IPS DF 4.7 (cell line): ENCODE measurements at regions not wholly inside any gene's neighbourhood (a gene's known extent, or its start where the extent isn't known, plus 50 kb on each side); places are given as distances from the start of the nearest gene placed in this dataset.

Experiments used
- DNase-seq: peaks from one replicate; pipeline ENCODE4 v3.0.0-alpha.2; 2013; ENCODE audit warnings: low spot score; ENCODE audit errors: extremely low read depth

DNA sequence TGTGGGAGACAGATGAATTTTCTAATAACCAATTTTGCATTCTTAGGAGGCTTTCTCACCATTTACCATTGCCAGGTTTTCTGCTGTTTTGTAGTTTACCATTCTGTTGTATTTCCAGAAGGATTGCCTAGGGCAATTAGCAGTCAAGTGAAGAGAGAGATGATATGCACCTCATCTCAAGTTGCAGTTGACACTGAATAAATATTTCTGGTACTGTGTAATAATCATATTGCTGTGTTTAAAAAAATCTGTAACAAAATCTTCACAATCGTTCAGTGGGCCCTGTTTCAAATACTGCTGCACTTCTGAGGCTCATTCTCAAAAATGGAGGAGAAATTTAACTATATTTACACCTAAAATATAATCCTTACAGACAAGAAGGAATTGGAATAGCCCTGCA, 706.1 kb upstream of the PTPRD start:
- DNase-seq = no peak

DNA sequence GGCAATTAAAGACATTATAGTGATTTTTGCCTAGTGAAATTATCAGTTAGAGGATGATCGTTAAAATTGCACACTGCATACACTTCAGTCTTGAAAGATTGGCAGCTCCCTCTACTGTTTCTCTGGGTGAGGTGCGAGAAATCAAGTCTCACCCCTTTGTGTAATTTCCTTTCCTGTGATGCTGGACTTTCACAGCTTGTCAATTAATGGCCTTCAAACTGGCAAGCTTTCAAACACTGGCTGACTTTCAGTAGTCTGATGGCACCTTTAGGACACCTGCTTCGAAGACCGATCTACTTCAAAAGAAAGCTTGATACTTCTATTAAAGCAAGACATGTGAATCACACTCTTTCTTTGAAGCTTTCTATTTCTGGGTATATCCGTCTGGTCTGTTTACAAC, 706.7 kb upstream of the PTPRD start:
- DNase-seq = peak; percentile 3

DNA sequence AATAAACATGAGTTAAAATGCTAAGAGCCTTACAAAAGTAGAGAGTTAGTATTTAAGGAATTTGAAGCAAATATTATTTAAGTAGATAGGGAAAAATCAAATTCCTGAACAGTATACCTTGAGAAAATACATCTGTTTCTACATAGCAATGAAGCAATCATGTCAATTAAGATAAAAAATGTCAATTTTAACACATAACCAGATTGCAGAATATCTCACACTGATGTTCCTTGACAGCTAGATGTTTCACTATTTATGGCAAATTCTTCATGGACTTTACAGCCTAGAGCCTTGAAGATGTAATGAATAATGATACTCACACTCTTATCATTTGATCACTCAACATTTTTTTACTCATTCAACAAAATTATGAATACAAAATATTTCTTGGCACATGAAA, 708.2 kb upstream of the PTPRD start:
- no peak for DNase-seq

DNA sequence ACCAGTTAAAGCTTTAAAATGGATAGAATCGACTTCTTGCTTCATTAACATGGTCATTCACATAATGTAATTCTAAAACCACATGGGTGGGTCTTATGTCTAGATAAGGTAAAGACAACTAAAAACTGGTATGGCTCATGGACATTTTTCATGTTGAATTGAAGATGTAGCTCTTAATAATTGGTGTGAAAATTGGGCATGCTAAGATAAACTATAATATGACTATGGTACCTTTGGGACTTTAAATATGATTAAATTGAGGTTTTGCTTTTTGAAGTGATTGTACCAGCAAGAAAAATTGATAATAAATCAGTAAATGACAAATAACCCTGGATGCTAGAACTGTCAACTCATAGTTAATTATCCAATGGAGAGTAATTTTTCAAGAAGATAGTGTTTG, 710.7 kb upstream of the PTPRD start:
- no peak for DNase-seq

DNA sequence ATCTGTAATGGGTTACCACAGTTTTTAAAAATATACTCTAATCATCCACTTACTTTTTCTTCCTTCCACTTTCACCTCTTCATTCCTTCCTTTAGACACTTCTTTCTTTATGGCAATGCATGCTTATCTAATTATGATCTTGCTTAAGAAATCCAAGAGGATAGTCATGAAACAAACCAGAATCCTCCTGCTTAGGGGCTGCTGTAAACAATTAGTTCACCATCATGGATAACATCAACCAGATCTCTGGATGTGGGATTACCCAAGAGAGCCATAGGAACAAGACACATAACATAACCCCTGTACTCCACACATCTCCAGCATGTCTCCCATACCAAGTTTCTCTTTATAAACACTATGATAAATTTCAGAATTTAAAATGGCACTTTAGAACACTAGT, 713.4 kb upstream of the PTPRD start:
- no peak for DNase-seq

DNA sequence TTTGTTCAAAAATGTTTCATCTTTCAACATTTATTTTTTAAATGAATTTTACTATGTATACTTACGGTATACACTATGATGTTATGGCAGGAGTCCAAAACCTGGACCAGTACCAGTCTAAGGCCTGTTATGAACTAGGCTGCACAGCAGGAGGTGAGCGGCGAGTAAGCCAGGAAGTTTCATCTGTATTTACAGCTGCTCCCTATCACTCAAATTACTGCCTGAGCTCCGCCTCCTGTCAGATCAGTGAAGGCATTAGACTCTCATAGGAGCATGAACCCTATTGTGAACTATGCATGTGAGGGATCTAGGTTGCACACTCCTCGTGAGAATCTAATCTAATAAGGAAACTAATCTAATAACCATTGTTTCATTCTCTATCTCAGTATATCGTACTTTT, 715.5 kb upstream of the PTPRD start:
- DNase-seq = no peak

DNA sequence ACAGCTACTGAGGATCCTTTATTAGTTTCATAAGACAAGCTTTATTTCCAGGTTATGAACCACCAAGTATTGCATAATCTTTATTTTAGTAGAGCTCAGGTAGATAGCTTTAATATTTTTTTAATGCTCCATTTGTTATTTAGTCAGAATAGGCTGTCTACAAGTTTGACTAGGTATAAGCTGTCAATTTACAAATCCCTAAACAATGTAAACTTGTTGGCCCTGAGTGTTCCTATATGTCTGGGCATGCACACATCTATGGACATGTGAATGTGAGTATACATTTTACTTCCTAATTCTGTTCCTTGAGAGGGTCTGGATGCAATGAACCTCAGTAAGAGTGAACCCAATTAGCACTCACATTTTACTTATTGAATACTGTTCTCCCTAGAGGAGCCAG, 722.2 kb upstream of the PTPRD start:
- no peak for DNase-seq

DNA sequence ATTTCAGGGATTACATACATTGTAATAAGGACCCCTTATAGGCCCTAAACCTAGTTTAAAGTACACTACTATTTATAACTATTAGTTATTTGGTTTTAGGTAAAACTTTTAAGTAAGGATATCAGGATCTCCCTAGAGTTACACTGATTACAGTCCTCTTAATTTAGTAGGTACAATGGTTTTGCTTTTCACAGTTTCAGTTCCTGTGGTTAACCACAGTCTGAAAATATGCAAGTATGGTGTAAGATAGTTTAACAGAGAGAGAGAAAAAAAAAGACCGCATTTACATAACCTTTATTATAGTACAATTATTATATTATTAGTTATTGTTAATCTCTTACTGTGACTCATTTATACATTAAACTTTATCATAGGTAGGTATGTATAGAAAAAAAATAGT, 725.3 kb upstream of the PTPRD start:
- DNase-seq = no peak

DNA sequence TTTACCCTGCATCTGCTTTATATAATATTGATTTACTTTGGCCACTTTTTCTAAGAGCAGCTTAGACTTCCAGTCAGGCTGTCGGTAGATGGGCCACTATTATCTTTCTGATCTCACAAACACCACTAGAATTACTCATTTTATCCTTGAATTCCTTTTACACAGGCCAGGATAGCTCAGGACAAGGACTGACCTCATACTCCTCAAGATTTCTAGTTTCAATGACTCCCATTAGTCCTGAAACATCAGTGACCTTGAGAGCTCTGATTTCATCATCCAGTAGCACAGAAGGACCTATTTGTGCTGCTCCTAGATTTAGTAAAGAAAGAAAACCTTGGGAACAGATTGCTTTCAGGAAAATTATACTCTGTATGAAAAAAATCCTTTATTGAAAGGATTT, 727.9 kb upstream of the PTPRD start:
- no peak for DNase-seq

DNA sequence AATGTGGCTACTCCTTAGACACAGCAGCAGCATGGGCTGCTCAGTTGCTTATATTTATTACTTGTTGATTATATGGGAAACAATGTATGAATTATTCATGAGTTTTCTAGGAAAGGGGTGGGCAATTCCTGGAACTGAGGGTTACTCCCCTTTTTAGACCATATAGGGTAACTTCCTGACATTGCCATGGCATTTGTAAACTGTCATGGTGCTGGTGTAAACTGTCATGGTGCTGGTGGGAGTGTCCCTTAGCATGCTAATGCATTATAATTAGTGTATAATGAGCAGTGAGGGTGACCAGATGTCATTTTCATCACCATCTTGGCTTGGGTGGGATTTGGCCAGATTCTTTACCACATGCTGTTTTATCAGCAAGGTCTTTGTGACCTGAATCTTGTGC, 734.6 kb upstream of the PTPRD start:
- DNase-seq = no peak

DNA sequence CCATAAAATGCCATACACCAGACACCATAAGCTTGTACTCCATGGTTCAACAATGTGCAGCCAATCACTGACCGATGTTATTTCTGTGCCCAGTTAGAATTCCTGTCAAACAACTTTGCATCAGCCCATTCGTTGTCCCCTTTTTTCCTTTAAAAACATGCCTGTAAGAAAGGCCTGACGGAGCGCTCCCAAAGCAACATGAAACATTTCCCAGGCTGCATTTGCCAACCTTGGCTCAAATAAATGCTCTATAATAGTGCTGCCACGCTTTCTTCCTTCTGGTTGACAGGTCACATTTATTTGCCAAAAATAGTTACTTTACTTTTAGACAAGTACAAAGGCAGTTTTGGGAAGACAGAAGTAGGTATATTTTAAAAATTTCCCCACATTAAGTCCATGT, 735.6 kb upstream of the PTPRD start:
- DNase-seq = no peak

DNA sequence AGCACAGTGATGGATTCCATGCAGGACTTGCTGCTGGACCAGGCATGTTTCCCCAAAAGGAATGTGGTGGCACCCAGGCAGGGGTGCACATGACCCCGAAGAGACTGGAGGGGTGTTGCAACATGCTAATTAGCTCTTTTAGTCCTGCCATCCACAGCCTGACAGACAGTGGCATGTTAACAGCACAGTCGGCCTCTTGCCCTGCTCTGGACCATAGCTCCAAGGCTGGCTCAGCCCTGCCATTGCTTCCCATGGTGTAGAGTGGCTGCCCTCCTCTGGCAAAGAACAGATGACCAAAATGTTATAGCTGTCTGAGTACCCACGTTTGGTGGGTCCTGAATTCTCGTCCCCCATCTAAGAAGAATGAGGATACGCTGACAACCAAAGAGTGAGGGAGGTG, 736.4 kb upstream of the PTPRD start:
- no peak for DNase-seq

DNA sequence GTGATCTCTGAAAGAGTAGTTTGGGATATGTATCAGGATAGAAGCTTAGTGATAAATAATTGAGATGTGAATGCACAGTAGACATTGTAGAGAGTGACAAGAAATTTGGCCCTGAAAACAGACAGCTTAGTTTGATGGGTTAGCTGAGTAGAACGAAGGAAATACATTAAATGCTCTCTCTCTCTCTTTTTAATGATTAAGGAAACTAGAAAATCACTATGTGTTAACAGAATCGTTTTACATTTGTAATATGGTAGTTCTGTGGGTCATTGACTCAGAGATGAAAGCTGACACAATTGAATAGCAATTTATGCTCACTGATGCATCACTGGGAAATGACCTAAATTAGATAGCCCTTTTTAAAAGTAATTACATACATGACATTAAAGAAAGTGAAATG, 739.8 kb upstream of the PTPRD start:
- DNase-seq = no peak

DNA sequence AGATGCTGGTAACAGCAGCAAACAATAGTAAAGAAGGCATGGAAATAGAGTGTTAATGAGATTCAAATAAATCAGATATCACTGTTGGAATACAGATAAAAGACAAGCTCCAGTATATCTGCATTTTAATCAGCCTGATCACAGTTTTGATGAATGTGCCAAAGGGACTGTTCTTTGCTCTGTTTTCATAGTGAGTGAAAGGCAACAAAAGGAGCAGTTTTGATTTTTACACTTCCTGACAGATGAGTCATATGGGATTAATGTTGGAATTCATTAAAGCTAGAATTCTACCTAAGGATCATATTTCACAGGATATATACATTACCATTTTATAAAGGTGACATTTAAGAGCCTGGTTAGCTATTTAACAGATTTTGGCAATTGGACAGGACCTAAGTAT, 743.3 kb upstream of the PTPRD start:
- no peak for DNase-seq

DNA sequence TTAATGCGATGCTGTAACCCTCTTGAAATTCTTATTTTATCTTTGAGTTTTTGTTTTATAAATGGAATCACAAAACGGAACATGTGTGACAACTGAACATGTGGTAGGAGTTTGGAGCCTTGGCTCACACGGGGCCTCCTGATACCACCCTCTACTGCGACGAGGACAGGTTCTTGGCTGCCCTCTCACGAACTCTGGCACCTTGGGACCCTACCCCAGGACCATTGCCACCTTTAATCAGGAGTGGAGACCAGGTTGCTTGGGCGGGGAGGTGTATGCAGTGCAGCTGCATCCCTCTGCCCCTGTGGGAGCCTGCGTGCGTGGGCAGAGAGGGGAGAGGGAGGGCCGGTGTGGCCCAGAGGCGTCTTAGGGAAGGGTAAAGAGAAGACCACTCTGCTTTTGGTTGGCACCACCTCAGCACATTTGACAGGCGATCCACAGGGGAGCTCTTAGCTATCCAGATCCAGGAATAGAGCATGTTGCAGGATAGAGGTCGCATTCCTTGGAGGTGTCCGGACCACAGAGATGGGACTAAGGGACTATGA, 753.9 kb upstream of the PTPRD start:
- no peak for DNase-seq

DNA sequence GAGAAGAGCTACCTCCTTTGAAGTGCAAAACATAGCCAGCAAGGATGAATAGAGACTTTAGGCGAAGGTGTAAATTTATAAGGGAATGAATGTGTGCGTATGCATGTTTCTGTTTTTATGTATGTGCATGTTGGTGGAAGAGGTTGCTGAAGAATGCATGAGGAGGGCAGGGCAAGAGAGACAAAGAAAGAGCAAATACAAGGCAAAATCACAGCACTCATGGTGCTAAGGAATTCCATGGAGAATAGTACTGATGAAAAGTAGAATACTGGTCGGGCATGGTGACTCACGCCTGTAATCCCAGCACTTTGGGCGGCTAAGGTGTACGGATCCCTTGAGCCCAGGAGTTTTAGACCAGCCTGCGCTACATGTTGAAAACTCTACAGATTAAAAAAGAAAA, 762.1 kb upstream of the PTPRD start:
- peak; percentile 2 for DNase-seq

DNA sequence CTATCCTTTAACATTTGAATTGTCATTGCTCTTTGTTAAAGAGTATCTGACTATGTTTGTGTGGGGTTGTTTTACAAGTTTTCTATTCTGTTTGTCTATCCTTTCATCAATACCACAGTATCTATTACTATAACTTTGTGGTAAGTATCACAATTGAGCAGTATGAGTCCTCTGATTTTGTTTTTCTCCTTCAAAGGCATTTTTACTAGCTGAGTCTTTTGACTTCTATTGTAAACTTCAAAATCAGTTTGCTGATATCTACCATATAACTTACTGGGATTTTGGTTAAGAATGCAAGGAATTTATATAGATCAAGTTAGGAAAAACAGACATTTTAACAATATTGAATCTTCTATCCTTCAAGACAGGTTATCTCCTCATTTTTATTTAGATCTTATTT, 789.8 kb upstream of the PTPRD start:
- no peak for DNase-seq

DNA sequence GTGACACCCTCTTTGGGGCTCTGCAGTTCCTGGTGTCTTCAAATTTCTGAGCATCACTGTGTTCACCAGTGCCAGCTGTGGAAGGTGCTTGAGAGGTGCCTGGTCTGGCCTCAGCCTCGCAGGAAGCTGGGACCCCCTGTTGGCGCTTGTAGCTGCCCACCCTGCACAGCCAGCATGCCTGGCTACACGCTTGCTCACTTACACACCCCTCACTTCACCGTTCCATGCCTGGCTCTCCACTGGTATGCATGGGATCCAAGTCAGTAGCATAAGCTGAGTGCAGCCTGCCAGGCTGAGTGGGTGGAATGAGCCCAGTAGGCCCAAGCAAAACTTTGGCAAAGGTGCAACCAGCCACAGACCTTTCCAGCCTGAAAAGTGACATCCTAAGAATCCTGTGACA, 801.4 kb upstream of the PTPRD start:
- no peak for DNase-seq

DNA sequence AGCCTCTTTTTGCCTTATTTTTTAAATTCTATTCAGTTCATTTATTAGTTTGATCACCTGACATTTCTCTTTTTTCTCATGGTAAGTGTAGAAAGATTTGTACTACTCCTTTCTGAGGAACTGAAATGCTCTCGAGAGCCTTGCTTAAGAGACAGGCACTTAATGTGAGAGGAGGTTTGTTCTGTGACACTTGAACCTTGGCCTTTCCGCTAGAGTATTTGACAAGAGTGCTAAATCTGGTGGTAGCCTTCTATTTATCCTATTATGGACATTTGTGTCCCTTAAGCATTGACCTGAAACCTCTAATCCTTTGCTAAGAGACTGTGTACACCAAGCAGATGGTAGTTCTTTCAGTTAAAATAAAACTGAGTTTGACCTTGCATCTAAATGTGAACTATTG, 805.0 kb upstream of the PTPRD start:
- no peak for DNase-seq

DNA sequence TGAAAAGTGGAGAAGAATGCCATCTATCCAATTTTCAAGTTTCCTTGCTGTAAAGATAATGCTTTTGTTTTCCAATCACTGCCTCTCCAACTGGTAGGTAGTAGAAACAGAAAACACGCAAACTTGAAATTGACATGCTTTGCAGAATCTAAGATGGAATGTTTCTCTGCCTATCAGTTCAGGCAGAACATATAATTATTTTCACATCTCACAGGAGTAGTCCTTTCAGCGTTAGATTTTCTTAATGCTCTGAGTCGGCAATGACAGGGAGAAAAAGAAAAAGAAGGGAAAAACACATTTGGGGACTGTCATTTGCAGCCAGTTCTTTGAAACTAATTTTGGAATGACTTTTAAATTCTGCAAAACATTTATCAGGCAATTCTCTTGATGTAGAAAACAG, 818.7 kb upstream of the PTPRD start:
- no peak for DNase-seq

DNA sequence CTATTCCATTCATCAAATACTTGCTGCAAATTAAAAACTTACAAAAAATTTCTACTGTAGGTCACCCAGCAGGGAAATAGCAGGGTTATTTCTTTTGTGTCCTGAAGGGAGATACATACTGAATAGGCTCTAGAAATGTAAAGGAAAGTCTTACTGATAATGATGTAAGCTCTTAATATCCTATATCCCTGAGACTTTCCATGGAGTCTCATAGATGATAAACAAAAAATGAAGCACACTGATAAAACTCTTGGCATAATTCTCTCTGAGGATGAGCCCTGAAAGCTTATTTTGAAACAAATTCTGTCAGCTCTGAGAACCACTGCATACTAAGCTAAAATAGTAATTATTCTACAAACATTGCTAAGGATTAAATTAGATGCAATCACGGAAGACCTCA, 819.6 kb upstream of the PTPRD start:
- DNase-seq = no peak

DNA sequence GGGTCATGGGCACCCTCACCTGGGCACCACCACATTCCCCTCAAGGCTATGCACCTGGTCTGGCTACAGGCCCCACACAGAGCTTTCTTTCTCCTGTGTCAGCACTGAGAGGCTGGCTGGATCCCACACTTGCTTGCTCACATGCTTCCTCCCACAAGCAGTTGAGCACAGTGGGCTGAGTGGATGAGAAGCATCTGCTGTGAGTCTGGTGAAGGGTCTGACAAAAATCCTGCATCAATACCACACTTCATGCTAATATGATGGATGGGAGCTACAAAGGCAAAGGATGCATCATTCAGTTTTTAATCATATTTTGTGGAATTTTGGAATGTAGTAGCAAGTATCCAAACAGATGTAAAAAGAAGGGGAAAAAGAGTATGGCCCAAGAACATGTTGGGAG, 830.8 kb upstream of the PTPRD start:
- no peak for DNase-seq

DNA sequence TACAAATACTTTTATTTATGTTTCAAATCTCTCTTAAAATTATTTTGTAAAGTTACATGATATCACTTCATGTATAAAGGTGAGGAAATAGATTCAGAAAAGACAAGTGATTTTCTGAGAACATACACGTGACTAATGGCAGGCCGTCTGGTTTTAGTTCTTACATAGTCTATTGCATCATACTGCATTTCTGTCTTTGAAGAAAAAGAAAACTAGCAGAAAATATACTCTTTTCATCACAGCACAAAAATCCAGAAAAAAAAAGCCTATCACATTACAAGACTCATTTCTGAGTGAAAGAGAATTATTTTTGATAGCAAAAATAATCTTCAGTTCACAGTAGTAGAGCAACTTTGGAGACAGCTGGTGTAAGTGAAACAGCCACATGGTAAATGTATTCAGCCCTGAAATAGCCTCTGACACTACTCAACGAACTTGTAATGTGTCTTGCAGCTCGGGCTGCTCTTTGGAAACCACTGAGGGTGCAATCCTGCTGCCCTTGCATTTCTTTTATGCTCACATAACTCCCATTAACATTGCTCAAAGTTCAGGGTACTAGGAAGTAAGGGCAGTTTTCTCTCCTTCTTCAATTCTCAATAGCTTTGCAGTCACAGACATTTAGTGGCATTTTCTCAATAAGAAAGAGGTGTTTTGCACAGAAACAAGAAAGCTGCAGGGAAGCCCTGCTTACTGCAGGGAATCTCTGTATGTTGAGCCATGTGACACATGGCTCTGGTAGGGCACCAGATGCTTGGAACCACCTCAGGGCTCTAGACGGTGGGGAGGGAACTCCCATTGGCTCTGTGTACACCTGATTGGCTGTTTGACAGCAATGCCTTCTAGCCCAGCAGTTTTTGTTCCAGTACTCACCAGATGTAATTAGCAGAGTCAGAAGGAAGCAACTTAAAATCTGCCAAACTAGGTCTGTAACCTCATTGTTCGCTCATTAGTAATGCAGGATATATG, 845.3 kb upstream of the PTPRD start:
- DNase-seq = peak; percentile 19
